WTC11 (cell line): ENCODE measurements at regions not wholly inside any gene's neighbourhood (a gene's known extent, or its start where the extent isn't known, plus 50 kb on each side); places are given as distances from the start of the nearest gene placed in this dataset.

Experiments
- ATAC-seq: fragments of 200-7000 bp; cut with Tn5 transposase; 2 replicates; pipeline ENCODE4 v1.10.0; 2021; ENCODE audit warnings: mild to moderate bottlenecking, moderate library complexity
- CTCF ChIA-PET: fragments of 300-600 bp; sonication (Branson Sonifier 250); formaldehyde crosslinking; loops from one replicate; lab custom pipeline; 2021; ENCODE audit warnings: antibody characterized with exemption; lab: Charles Lee
- POLR2A ChIA-PET: fragments of 350-600 bp; sonication (Branson Sonifier 250); formaldehyde crosslinking; loops from one replicate; lab custom pipeline; 2021; ENCODE audit warnings: antibody characterized with exemption; lab: Charles Lee
- DNase-seq: peaks from one replicate; pipeline ENCODE4 v3.0.0; 2021; ENCODE audit warnings: low spot score
- H3K27ac Mint-ChIP-seq: 2 replicates; pipeline ENCODE4 v1.8.0; 2021; ENCODE audit warnings: mixed read lengths
- H3K27me3 Mint-ChIP-seq: 2 replicates; pipeline ENCODE4 v1.8.0; 2021; ENCODE audit warnings: low read depth, mild to moderate bottlenecking, moderate library complexity, mixed read lengths
- H3K36me3 Mint-ChIP-seq: 2 replicates; pipeline ENCODE4 v1.8.0; 2021; ENCODE audit warnings: mixed read lengths
- H3K4me1 Mint-ChIP-seq: 2 replicates; pipeline ENCODE4 v1.8.0; 2022; ENCODE audit warnings: mixed read lengths
- H3K4me3 Mint-ChIP-seq: 2 replicates; pipeline ENCODE4 v1.8.0; 2021; ENCODE audit warnings: mild to moderate bottlenecking, moderate library complexity, mixed read lengths
- H3K9me3 Mint-ChIP-seq: 2 replicates; pipeline ENCODE4 v1.8.0; 2021; ENCODE audit warnings: mixed read lengths
- ATF1 ChIP-seq: sonication (generic); formaldehyde crosslinking; IDR thresholded peaks from 2 replicates; pipeline ENCODE4 v1.8.1; 2023; ENCODE audit warnings: mild to moderate bottlenecking, moderate library complexity, missing genetic modification reagents
- CREB1 ChIP-seq: sonication (generic); formaldehyde crosslinking; IDR thresholded peaks from 2 replicates; pipeline ENCODE4 v1.8.0; 2023; ENCODE audit warnings: mild to moderate bottlenecking, missing genetic modification reagents
- CTCF ChIP-seq: fragments of 200-600 bp; IDR thresholded peaks from 2 replicates; pipeline ENCODE4 v1.8.0; 2022; ENCODE audit warnings: antibody characterized with exemption
- ESRRA ChIP-seq: sonication (generic); formaldehyde crosslinking; IDR thresholded peaks from 2 replicates; pipeline ENCODE4 v1.8.1; 2022; ENCODE audit warnings: mild to moderate bottlenecking, missing genetic modification reagents, borderline replicate concordance
- FOXP4 ChIP-seq: sonication (generic); formaldehyde crosslinking; IDR thresholded peaks from 2 replicates; pipeline ENCODE4 v1.8.0; 2022; ENCODE audit warnings: mild to moderate bottlenecking, missing genetic modification reagents
- RORB ChIP-seq: fragments of 250-450 bp; sonication (Bioruptor Pico); IDR thresholded peaks from 2 replicates; pipeline ENCODE4 v1.9.0; 2021; ENCODE audit warnings: mild to moderate bottlenecking
- SOX15 ChIP-seq: fragments of 250-450 bp; sonication (Bioruptor Pico); IDR thresholded peaks from 2 replicates; pipeline ENCODE4 v1.9.0; 2021; ENCODE audit warnings: mild to moderate bottlenecking
- TCF7 ChIP-seq: sonication (generic); formaldehyde crosslinking; IDR thresholded peaks from 2 replicates; pipeline ENCODE4 v1.8.0; 2022; ENCODE audit warnings: mild to moderate bottlenecking, low read depth, missing genetic modification reagents, moderate library complexity
- TEAD4 ChIP-seq: sonication (generic); formaldehyde crosslinking; IDR thresholded peaks from 2 replicates; pipeline ENCODE4 v1.8.0; 2022; ENCODE audit warnings: mild to moderate bottlenecking, missing genetic modification reagents
- TP53 ChIP-seq: sonication (generic); formaldehyde crosslinking; IDR thresholded peaks from 2 replicates; pipeline ENCODE4 v1.8.1; 2023; ENCODE audit warnings: mild to moderate bottlenecking, missing genetic modification reagents
- ZNF425 ChIP-seq: fragments of 250-450 bp; sonication (Bioruptor Pico); conservative IDR thresholded peaks from 2 replicates; pipeline ENCODE4 v1.9.0; 2021; ENCODE audit warnings: mild to moderate bottlenecking
- TF ChIP-seq, protein P1 (sequence below): sonication (generic); formaldehyde crosslinking; IDR thresholded peaks from 2 replicates; pipeline ENCODE4 v1.8.0; 2022; ENCODE audit warnings: missing genetic modification reagents
- TF ChIP-seq, protein P2 (sequence below): sonication (generic); formaldehyde crosslinking; IDR thresholded peaks from 2 replicates; pipeline ENCODE4 v1.8.1; 2022; ENCODE audit warnings: missing genetic modification reagents, borderline replicate concordance
- TF ChIP-seq, protein P3 (sequence below): fragments of 250-450 bp; sonication (Bioruptor Pico); IDR thresholded peaks from 2 replicates; pipeline ENCODE4 v1.9.0; 2021; ENCODE audit warnings: mild to moderate bottlenecking, borderline replicate concordance

DNA sequence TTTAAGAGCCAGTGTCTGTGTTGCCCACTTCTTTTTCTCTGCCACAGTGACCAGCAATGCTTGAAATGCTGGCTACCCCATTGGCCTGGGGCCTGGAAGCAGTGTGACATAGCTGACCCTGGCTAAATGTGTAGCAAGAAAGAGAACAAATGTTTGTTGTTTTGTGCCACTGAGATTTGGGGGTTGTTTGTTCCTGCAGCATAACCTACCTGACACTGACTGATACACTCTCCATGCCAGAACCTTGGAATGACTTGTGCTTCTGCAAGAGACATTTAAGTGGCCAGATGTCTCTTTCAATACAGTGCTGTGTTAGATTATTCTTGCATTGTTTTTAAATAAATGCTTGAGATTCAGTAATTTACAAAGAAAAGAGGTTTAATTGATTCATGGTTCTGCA is 411.5 kb downstream of the TYW1 start (continued):
- TF ChIP-seq, protein P1, sequence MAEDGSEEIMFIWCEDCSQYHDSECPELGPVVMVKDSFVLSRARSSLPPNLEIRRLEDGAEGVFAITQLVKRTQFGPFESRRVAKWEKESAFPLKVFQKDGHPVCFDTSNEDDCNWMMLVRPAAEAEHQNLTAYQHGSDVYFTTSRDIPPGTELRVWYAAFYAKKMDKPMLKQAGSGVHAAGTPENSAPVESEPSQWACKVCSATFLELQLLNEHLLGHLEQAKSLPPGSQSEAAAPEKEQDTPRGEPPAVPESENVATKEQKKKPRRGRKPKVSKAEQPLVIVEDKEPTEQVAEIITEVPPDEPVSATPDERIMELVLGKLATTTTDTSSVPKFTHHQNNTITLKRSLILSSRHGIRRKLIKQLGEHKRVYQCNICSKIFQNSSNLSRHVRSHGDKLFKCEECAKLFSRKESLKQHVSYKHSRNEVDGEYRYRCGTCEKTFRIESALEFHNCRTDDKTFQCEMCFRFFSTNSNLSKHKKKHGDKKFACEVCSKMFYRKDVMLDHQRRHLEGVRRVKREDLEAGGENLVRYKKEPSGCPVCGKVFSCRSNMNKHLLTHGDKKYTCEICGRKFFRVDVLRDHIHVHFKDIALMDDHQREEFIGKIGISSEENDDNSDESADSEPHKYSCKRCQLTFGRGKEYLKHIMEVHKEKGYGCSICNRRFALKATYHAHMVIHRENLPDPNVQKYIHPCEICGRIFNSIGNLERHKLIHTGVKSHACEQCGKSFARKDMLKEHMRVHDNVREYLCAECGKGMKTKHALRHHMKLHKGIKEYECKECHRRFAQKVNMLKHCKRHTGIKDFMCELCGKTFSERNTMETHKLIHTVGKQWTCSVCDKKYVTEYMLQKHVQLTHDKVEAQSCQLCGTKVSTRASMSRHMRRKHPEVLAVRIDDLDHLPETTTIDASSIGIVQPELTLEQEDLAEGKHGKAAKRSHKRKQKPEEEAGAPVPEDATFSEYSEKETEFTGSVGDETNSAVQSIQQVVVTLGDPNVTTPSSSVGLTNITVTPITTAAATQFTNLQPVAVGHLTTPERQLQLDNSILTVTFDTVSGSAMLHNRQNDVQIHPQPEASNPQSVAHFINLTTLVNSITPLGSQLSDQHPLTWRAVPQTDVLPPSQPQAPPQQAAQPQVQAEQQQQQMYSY (CRISPR knock-in tag): no peak
- TF ChIP-seq CTCF (no peak), ESRRA (CRISPR knock-in tag) (no peak), TEAD4 (CRISPR knock-in tag) (no peak), ZNF425 (CRISPR knock-in tag) (no peak)
- TF ChIP-seq, protein P2, sequence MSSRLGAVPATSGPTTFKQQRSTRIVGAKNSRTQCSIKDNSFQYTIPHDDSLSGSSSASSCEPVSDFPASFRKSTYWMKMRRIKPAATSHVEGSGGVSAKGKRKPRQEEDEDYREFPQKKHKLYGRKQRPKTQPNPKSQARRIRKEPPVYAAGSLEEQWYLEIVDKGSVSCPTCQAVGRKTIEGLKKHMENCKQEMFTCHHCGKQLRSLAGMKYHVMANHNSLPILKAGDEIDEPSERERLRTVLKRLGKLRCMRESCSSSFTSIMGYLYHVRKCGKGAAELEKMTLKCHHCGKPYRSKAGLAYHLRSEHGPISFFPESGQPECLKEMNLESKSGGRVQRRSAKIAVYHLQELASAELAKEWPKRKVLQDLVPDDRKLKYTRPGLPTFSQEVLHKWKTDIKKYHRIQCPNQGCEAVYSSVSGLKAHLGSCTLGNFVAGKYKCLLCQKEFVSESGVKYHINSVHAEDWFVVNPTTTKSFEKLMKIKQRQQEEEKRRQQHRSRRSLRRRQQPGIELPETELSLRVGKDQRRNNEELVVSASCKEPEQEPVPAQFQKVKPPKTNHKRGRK: no peak

- H3K4me1 Mint-ChIP-seq: peaks cover 16% of the 10 kb centered on the region
- H3K36me3 Mint-ChIP-seq: peaks cover 30% of the 10 kb centered on the region
- no peak overlapping the region for H3K4me3 Mint-ChIP-seq
- H3K27me3 Mint-ChIP-seq: peaks cover 15% of the 10 kb centered on the region
- peak; percentile 82 for ATAC-seq
- TF ChIP-seq FOXP4 (0 out of 2 replicates have a peak, but pooled peaks have one; percentile 18), ZNF425 (CRISPR knock-in tag) (no peak)
- H3K27ac Mint-ChIP-seq: peak overlapping the region; percentile 63
- POLR2A ChIA-PET: no interaction called here
- CTCF ChIA-PET: interaction anchor here (1.1 kb wide), 1 partner anchor 36 kb away, joined by 4 read pairs; no protein-coding TSS in a partner anchor
- peaks cover 47% of the 10 kb centered on the region for H3K9me3 Mint-ChIP-seq
- DNase-seq: peak; percentile 15
Measured at GRCh38 chr7:67413670-67414069, 417.0 kb downstream of the TYW1 start.

- H3K4me1 Mint-ChIP-seq: peaks cover 16% of the 10 kb centered on the region
- TF ChIP-seq ATF1 (CRISPR knock-in tag): no peak
- TF ChIP-seq, protein P3, sequence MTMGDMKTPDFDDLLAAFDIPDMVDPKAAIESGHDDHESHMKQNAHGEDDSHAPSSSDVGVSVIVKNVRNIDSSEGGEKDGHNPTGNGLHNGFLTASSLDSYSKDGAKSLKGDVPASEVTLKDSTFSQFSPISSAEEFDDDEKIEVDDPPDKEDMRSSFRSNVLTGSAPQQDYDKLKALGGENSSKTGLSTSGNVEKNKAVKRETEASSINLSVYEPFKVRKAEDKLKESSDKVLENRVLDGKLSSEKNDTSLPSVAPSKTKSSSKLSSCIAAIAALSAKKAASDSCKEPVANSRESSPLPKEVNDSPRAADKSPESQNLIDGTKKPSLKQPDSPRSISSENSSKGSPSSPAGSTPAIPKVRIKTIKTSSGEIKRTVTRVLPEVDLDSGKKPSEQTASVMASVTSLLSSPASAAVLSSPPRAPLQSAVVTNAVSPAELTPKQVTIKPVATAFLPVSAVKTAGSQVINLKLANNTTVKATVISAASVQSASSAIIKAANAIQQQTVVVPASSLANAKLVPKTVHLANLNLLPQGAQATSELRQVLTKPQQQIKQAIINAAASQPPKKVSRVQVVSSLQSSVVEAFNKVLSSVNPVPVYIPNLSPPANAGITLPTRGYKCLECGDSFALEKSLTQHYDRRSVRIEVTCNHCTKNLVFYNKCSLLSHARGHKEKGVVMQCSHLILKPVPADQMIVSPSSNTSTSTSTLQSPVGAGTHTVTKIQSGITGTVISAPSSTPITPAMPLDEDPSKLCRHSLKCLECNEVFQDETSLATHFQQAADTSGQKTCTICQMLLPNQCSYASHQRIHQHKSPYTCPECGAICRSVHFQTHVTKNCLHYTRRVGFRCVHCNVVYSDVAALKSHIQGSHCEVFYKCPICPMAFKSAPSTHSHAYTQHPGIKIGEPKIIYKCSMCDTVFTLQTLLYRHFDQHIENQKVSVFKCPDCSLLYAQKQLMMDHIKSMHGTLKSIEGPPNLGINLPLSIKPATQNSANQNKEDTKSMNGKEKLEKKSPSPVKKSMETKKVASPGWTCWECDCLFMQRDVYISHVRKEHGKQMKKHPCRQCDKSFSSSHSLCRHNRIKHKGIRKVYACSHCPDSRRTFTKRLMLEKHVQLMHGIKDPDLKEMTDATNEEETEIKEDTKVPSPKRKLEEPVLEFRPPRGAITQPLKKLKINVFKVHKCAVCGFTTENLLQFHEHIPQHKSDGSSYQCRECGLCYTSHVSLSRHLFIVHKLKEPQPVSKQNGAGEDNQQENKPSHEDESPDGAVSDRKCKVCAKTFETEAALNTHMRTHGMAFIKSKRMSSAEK (CRISPR knock-in tag): no peak
- TF ChIP-seq SOX15 (CRISPR knock-in tag): no peak
- TF ChIP-seq TCF7: no peak
- no peak for TF ChIP-seq CREB1 (CRISPR knock-in tag)
- no peak for TF ChIP-seq RORB (CRISPR knock-in tag)
- TF ChIP-seq TP53 (CRISPR knock-in tag): no peak
Measured at GRCh38 chr7:67414858-67415257, 418.2 kb downstream of the TYW1 start.

More at GRCh38 chr7:67414858-67415257, 418.2 kb downstream of the TYW1 start:
- Mint-ChIP-seq H3K4me3 (no peak overlapping the region), H3K27me3 (peaks cover 15% of the 10 kb centered on the region), H3K27ac (no peak overlapping the region), H3K9me3 (peaks cover 52% of the 10 kb centered on the region), H3K36me3 (peaks cover 34% of the 10 kb centered on the region)
- ChIA-PET CTCF (no interaction called here), POLR2A (no interaction called here)
- ATAC-seq: no peak
- DNase-seq: no peak
